GM10266 (cell line): ENCODE measurements at regions not wholly inside any gene's neighbourhood (a gene's known extent, or its start where the extent isn't known, plus 50 kb on each side); places are given as distances from the start of the nearest gene placed in this dataset.

ENCODE experiments used
- DNase-seq: peaks from one replicate; pipeline ENCODE4 v3.0.0; 2012; ENCODE audit errors: extremely low spot score
- TF ChIP-seq, protein P1 (sequence below): IDR thresholded peaks from 2 replicates; pipeline ENCODE4 v1.5.1; 2012; ENCODE audit warnings: mild to moderate bottlenecking, low read depth; ENCODE audit not compliant: control insufficient read depth, insufficient read depth; ENCODE audit errors: missing control alignments

DNA sequence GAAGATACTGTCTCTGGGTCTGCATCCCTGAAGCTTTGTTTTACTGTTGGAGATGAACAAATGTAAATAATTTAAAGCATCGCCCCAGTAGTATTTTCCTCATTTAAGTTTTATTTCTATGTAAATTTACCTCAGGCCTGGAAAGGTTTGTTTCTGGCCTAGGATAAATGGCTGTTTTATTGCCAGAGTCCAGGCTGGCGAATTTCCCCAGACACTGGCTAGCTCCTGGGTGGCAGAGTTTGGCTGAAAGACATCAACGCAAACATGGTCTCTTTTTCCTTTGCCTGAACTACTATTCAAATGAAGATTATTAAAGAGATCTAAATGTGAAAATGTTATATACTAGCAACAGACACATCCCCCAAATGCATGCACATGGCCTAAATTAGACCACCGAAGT is 136.7 kb upstream of the SESN3 start:
- TF ChIP-seq, protein P1, sequence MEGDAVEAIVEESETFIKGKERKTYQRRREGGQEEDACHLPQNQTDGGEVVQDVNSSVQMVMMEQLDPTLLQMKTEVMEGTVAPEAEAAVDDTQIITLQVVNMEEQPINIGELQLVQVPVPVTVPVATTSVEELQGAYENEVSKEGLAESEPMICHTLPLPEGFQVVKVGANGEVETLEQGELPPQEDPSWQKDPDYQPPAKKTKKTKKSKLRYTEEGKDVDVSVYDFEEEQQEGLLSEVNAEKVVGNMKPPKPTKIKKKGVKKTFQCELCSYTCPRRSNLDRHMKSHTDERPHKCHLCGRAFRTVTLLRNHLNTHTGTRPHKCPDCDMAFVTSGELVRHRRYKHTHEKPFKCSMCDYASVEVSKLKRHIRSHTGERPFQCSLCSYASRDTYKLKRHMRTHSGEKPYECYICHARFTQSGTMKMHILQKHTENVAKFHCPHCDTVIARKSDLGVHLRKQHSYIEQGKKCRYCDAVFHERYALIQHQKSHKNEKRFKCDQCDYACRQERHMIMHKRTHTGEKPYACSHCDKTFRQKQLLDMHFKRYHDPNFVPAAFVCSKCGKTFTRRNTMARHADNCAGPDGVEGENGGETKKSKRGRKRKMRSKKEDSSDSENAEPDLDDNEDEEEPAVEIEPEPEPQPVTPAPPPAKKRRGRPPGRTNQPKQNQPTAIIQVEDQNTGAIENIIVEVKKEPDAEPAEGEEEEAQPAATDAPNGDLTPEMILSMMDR, result no peak
- DNase-seq, result no peak

DNA sequence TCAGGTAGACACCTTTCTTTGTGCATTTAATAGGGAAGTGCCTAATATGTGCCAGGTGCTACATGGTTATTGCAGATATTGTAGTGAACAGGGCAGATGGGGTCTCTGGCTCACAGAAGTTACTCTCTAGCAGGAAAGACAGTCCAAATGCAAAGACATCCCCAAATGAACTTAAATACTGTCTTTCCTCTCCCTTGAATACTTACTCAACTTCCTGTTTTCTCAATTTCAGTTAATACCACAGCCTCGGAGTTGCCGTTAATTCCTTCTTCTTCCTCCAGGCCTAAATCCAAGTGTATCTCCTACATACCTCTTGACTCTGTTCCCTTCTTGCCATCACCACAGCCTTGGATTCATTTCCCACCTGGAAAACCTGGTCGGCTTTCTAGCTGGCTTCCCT is 134.3 kb upstream of the SESN3 start:
- DNase-seq, result no peak

DNA sequence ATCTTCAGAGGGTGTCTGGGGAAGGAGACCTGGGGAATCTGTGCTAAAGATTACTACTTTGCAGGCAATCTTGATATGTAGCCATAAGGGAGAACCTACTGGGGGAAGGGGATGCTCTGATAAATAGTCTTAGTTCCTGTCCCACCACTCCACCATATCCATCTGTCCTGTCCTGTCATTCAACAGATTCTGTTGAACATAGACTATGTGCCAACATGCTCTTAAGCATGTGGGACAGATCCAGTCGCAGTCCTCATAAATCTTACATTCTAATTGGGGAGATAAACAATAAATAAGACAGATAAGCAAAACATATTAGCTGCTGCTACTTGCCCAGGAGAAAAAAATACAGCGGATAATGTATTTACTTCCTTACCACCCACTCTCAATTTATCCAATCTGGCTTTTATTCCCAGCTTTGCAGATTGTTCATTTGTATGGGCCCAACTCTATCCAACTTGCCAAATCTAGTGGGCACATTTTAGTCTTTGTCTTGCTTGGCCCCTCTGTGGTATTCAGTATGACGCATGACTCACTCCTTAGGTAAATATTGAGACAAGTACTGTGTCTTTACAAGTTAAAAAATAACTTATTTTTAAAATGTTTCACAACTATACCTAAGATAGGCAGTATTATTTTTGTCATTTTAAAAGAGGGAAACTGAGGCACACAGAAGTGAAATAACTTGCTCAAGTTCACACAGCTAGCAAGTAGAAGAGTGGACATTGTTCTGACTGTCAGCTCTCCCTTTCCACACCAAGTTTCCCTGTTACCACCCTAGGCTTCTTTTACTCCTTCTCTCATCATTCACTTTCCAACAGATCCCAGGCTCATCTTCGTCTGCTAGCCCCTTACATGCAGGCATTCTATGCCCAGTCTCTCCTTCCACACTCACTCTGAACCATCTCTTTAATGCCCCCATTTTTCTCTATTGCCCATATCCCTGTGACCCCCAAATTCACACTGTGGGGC is 133.6 kb upstream of the SESN3 start:
- TF ChIP-seq, protein P1, result no peak
- DNase-seq, result no peak

More for the DNA sequence above, 134.3 kb upstream of the SESN3 start:
- TF ChIP-seq, protein P1, result no peak

DNA sequence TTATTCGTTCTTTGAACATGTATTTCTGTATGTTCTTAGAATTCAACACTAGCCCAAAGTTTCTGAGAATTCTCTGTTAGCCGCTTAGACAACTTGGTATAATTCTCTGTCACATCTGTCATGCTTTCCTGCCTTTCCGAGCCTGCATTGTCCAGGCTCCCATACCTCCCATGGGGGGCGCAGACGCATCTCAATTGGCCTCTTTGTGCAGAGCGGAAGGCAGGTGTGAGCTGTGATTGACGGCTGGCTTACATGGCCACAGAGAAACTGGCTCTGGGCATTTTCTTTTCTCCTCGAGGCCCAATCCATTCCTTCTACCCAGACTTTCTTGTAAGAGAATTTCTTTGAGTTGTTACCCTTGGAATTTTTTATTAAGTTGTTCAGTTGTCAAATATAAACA is 132.7 kb upstream of the SESN3 start:
- TF ChIP-seq, protein P1, result no peak
- DNase-seq, result no peak

DNA sequence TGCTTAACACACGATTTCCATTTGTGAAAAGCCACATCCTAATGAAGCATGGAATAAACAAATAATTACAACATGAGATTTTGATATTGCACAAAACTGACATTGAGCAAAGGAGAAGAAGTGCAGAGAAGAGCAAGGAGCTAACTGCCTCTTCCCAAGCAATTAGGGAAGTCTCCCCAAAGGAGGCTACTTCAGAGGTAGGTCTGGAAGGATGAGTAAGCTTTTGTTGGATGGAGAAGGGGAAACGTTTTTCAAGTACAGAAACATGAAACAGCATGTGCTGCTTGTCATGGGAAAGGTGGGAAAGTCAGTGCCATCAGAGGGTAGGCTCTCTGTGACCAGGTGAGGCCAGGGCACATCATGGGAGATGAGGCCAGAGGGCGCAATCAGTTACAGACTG is 132.2 kb upstream of the SESN3 start:
- no peak for DNase-seq
- TF ChIP-seq, protein P1, result no peak

DNA sequence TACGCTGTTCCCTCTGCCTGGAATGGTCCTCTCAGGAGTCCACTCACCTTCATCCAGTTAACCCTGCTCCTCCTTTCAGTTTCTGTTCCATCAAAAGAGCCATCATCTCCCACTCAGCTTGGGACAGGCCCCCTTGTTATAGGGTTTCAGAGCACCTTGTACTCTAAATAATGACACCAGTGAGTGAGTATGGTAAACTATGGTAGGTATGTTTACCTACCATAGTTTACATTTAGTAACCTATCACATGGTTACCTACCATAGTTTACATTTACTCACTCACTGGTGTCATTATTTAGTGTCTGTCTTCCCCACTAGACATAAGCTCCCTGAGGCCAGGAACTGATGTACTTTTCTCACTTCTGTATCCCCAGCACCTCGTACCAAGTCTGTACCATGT is 130.2 kb upstream of the SESN3 start:
- TF ChIP-seq, protein P1, result no peak
- no peak for DNase-seq
